GM19328 (cell line): ENCODE measurements at regions not wholly inside any gene's neighbourhood (a gene's known extent, or its start where the extent isn't known, plus 50 kb on each side); places are given as distances from the start of the nearest gene placed in this dataset.

ENCODE experiments used
- ATAC-seq: cut with Tn5 transposase; IDR thresholded peaks from one replicate; pipeline ENCODE4 v1.9.1; 2021; ENCODE audit warnings: mild to moderate bottlenecking, moderate library complexity; ENCODE audit not compliant: unreplicated experiment

DNA sequence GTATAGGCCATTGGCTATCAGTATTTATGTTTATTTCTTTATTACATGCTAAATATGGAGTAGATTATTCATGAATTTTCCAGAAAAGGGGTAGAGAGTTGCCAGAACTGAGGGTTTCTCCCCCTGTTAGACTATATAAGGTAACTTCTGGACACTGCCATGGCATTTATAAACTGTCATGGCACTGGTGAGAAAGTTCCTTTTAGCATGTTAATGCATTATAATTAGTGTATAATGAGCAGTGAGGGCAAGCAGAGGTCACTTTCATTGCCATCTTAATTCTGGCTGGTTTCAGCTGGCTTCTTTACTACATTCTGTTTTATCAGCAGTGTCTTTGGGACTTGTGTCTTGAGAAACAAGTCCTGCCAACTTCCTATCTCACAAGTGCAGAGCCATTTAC is 220.0 kb upstream of the CNR1 start:
- ATAC-seq: no peak

DNA sequence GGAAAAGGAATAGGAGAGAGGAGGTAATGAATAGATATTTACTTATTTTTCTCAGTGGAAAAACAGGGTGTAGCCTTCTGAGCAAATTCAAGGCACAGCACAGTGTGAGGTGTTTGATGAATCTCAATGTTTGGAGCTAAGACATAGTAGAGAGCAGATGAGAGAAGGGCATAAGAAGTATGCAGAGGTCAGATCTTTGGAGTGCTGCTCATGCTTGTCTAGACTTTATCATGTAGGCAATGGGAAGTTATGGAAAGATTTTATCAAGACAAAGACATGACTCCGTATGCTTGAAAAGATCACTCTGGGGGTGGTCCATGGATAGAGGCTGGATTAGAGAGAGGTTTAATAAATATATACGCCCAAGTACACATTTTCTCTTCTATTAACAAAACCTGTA is 217.0 kb upstream of the CNR1 start:
- no peak for ATAC-seq

DNA sequence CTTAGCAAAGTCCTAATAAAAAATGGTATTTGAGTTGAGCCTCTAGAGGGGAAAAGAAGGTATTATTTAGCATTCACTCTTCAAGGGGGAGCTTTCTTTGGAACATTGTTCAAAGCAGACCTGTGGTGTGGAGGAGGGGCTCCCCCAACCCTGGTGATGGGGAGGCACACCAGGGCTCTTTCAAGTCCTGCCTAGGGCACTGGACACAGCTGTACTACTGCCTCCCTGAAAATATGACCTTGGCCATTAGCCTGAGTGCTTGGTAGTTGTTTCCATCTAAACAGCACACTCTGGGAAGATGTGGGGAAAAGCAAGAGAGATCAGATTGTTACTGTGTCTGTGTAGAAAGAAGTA is 215.1 kb upstream of the CNR1 start:
- ATAC-seq: no peak

DNA sequence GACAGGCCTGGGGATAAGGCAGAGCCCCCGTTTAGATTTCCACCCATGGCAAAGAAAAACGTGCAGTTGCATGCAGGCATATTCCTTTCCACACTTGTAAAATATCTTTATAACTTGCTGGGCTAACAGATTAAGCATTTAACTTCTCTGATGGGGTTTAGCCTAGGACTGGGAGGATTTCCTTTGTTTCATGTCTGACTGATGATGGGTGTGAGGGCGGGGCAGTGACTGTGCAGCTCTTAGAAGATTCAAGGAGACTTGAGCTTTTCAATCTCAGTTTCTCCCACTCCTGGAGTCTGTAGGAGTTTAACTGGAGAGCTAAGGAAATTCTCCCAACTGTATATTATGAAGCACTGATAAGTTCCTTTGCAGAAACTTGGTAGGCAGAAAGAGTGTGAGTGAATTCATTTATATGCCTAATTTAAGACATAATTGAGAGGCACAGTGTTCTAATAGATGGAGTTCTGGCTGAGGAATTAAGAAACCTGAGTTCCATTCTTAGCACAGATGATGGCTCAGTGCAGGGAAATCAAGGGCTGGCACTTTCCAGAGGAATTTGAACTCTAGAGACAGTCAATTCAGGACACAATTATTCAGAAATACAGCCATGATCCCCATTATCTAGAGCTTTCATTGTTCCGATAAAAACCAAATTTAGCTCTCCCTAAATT is 214.6 kb upstream of the CNR1 start:
- no peak for ATAC-seq

DNA sequence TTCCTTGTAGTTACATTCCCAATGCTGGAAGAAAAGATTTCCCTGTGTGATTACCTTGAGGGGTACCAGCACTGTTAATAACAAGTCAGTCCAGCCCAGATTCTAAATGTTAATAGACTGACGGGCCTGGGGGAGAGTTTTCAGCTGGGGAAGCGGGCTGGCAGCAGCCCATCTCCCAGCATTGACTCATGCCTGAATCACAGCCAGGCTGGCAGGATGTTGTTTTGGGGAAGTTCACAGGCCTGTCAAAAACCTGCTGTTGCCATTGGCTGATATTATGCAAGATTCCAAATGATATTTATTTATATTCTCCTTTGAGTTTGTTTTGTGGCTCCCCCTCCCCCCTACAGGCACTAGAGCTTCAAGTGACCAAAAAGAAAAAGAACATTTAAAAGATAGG is 213.9 kb upstream of the CNR1 start:
- ATAC-seq: no peak

DNA sequence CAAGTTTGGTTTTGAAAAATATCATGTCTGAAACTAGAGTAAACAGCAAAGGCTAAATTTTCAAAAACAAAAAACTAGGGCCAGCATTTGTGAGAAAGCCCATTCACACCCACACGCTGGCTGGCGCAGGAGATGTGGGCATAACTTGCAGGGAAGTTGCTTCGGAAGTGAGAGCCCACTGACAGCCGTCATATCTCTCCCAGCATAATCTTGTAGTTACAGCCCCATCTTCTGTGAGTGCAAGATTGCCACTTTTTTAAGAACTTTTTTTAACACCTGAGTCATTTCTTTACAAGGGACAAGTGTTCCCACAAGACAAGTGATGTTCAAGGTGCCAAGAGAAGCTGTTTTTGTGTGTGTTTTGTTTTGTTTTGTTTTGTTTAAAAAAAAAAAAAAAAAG is 212.5 kb upstream of the CNR1 start:
- ATAC-seq: no peak

DNA sequence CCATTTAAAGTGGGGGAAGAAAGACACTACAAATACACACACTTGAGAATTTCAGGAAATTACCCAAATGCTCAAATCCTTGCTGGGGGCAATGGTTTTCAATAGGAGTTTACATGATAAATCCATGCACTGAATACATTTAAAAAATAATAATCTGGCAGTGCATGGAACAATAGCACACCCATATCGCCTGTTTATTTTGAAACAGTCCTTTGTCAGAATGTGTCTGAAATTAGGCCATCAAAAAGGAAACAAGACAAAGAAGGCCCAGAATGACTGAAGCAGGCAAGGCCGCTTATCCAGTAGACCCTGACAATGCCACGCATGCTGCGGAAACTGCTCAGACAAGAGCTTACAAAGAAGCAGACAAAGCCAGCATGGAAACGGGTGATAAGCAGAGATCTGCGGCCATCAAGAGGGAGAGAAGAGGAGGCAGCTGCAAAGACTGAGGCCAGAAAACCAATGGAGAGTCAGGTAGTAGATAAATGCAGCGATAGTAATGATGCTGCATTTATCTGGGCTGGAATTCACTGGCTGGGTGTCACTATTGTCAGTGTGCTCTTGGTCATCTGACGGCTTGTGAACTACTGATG is 211.9 kb upstream of the CNR1 start:
- no peak for ATAC-seq

DNA sequence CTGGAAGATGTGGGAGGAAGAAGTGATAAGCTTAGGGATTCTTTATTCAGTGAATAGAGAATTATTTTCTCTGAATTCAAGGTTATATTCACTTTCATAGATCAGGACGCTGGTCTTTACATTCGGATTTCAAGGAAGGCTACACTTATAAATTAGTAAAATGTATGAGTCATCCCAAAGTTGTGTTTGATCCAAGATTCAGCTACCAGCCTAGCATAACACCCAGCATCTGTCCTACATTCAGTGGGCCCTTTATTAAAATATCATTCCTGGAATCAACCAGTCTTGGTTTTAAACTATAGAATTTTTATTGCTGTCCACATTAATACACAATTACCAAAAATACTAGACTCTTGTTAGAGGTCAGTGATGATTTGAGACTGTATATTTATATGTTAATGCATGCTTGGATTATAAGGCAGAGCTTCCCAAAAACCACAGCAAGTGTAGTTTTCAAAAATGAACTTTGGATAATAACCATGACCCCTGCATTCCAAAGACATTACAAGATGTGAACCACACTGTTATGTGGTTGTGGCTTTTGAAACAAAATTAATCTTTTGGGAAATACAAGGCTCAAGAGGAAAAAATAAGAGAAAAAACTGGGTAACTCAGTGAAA is 210.7 kb upstream of the CNR1 start:
- no peak for ATAC-seq

DNA sequence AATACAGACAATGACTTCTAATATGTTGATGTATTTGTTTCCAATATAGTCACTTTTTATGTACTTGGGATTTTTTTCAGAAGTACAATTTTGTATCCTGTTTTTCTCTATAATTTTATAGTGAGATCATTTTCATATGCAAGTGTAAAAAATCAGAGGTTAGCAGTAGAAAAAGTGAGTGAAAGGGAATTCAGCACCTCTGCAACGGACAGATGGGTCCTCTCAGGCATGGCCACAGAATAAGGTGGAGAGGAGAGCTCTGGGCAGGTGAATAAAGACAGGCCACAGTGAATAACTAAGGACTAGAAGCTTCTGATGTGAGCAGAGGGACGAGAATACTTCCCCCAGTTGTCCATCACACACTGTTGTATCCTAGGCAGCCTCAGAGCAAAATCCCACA is 210.1 kb upstream of the CNR1 start:
- ATAC-seq: no peak

DNA sequence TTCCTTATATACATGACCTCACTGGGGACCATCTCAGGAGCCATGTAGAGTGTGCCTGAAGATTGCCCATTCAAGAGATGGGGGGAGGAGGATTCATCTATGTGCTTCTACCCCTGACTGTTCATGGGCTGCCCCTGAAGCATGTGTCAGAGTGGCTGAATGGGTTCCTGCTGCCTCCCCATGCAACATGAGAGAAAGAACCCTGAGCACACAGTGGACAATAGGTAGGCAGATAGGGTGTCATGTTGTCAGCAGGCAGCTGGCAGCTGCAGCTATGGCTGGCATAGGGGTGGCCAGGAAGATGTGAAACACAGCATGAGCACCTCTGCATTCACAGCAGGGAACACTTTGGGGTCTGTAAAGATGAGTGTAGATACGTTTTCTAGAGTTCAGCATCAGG is 208.4 kb upstream of the CNR1 start:
- no peak for ATAC-seq

DNA sequence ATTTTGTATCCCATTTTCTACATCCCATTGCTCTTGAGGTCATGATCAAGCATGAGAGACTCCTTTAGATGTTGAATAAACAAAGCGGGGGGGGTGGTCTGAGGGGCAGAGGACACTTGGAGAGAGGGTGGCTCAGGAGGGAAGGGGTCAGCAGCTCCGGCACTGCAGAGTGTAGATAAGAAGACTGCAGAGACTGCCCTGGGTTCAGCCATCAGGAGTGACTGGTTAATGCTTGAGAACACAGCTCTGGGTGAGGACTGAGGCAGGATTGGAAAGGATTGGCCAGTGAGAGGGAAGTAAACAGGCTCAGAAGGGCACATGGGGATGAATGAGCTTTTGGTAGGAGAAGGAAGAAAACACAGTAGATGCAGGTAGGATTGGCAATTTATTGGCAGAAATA is 205.3 kb upstream of the CNR1 start:
- ATAC-seq: no peak

DNA sequence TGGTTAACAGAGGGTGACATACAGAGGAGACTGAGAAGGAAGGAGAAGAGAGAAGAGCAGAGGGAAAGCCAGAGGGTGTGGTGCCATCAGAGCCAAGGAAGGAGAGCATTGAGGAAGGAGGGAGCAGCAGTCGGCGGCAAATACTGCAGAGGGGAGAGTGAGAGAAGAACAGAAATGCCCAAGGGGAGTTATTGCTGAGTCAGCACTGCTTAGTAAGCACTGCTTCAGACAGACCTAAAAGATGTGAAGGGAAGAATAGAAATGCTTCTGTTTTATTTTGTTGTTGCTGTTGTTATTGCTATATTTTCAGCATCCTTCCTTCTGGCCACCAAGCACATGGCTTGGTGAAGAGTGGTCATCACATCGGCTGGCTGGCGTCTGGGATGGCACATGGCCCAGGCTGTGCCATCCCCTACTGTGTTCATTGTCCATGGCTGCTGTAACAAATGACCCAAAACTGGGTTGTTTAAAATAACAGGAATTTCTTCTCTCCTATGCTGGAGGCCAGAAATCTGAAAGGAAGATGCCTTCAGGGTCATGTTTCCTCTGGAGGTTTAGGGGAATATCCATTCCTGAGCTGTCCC is 204.1 kb upstream of the CNR1 start:
- no peak for ATAC-seq

DNA sequence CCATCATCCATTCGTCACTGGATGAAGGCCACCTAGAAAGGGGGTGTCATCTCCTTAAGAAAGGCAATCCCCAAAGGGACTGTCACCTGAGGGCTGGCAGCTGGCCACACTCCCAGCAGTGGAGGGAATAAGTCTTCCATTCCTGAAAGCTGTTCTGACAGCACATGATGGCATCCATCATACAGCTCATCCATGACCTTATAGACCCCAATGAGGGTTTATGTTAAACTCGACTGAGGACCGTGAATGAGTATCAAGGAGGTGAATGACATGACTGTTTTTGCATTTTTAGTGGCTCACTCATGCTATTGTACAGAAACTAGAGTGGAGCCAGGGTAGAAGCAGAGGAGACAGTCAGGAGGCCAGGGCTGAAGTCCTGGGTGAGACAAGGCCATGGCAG is 203.1 kb upstream of the CNR1 start:
- no peak for ATAC-seq

DNA sequence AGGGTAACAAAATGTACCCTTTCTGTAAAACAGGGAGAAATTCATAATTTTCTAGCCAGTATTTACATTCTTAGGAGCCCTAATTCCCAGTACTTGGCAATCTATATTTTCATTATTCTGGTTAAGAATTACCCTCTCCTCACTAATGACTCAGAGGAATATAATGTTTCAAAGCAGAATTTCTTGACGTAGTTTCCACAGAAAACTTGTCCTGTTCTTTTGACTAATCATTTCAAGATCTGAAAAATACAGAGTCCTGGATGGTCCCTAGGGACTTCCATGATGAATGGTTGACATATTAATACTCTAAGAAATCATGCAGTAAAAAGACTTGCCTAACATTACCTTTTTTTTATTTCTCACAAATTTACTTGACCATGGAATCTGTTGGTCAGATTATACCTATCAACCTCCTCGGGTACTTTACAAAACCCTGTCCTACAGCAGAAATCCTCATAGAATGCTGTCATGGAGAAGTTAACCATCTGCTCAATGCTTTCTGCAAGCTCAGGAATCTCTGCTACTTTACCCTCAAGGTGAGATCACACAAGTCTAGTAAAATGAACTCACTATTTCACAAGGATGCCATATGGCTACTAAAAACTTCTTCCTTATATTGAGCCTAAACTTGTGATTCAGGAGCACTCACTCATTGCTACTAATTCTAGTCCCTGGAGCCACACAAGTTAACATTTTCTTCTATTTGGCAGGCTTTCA is 202.1 kb upstream of the CNR1 start:
- no peak for ATAC-seq

DNA sequence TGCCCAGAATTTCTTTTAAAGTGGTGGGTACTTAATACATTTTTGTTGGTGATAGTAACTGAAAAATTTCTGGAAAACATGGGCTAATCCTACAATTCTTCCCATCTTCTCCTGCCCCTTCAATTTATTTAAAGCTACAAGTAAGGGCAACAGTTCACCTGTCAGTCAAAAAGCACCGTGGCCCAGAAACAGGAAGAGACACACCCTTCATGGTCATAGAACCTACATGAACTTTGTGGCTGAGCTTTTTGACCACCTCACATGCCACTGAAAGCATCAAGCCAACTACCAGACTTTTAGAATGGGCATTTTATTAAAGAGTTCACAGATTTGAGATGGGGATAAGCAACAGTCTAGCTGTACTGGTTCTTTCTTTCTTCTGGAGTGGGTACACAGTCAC is 201.1 kb upstream of the CNR1 start:
- ATAC-seq: no peak

DNA sequence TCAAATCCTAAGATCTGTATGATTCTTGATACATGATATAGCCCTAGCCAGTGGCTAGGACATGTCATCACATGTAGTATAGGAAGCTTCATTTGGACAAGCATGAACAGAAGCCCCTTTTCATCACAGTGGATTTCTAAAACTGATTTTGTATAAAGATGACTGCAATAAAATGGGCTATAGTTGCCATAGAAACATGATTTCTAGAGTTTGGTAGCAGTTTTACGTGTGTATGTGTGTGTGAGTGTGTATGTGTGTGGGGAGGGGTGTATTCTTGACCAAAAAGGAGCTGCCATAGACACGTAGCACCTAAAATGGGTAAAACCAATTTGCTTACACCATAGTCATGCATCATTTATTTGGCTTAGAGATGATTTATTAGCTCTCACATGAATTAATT is 200.5 kb upstream of the CNR1 start:
- no peak for ATAC-seq

DNA sequence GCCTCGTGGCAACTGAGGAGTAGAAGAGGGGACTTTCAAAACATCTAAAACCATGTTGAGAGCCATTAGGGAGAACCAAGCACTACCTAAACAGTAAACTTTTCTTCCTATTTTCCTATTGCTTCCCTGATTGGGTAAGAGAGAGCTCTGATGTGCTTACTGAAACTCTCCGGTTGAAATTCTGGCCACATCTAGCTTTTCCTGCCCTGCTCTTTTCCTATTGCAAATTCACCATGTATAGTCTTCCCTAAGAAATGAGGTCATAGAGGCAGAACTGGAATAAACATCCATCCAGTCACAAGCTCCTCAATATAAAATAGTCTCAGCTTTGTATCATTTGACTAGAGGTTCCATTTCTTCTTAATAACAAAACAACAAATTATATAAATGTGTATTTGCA is 199.5 kb upstream of the CNR1 start:
- ATAC-seq: no peak

DNA sequence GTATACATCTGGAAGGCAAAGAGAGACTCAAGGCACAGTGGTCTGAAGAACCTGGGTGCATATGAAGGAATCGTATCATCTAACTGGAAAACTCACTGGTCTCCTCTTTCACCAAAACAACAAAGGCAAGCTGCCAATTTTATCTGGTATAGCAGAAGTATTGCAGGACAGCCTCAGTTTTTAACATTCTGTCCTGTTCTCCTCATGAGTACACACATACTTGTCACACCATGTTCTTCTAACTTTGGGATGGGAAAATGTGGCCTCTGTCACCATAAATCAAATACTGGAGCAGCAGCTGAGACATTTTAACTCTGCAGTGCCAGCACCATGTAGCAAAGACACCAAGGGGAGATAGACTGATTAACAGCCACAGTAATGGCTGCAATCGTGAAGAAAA is 199.1 kb upstream of the CNR1 start:
- no peak for ATAC-seq

DNA sequence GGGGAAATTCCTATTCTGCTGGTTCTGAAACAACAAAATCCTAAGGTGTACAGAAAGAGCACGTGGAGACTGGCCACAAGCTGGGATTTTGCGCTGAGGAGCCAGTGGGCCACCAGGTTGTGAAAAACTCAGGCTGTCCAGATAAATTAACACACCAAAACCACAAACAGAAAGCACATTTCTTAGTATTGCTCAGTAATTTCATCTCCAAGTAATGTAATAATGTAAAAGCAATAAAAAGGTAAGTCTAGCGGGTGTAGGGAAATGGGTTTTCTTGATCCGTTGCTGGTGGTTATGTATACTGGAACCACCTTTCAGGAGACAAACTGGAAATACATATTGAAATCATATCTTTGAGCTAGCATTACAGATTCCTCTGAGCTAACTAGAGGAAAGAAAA is 195.6 kb upstream of the CNR1 start:
- no peak for ATAC-seq

DNA sequence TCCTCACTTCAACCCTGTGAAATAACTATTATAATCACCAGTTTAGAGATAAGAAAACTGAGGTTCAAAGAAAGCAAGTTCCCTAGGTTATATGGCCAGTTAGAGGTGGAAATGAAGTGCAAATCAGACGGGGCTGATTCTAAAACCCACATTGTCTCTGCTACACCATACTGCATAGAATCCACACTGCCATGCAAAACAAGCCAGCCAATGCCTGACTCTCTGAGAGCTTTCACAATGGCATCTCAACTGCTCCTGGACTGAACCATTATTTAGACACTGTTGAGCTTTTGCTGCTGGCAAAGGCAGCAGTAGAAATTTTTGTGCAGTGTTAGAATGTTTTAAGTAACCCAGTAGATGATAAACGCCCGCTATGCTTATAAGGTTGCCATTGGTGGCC is 195.2 kb upstream of the CNR1 start:
- ATAC-seq: no peak

DNA sequence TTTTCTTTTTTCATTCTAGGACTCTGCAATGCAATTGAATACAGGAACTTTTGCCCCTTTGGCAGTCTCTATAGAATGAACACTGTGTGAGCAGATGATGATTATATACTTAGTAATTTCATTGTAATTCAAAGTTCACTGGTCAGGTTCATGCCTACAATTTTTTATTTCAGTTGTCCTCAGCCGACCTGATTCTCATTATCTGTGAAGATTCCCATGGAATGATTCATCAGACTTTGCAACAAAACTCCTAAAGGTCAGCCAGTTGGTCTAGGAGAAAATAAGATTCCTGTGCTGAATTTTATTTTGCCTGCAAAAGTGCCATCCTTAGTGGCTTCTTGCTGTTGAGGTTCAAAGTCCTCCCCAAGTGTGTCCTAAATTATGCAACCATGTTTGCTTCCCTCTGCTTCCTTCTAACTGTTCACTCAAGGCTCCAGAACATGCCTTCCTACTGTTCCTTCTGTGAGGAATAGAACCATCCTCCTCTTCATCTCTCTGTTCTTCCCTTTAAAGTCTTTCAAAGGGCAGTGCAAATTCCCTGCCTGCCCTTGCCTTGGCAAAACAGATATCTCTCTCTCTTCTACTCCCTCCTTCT is 194.2 kb upstream of the CNR1 start:
- ATAC-seq: no peak
